ENCODE measurements at regions not wholly inside any gene's neighbourhood (a gene's known extent, or its start where the extent isn't known, plus 50 kb on each side); places are given as distances from the start of the nearest gene placed in this dataset.

GRCh38 chr1:199857516-199857915 is 170.0 kb upstream of the NR5A2 start:
- Histone ChIP-seq H3K36me3 (no peaks in the 10 kb centered on the region), H3K9me3 (no peaks in the 10 kb centered on the region), H3K27me3 (no peaks in the 10 kb centered on the region), H3K27ac (no peak overlapping the region), H3K4me3 (no peak overlapping the region), H3K4me1 (no peaks in the 10 kb centered on the region)
- TF ChIP-seq POLR2A (IDR thresholded peaks at IDR 0.05) (no peak), CTCF (IDR thresholded peaks at IDR 0.05) (no peak), POLR2AphosphoS5 (IDR thresholded peaks at IDR 0.05; ENCODE audit: insufficient read depth in 1 of 2, low read depth in 1 of 2) (no peak)
- no peak for DNase-seq (ENCODE audit: extremely low spot score in 2 of 2)
- intact Hi-C loops (cut with DNase I) = no loop called here

- no peak overlapping the region for H3K27ac ChIP-seq
- H3K4me1 ChIP-seq = no peaks in the 10 kb centered on the region
- no peaks in the 10 kb centered on the region for H3K27me3 ChIP-seq
- intact Hi-C loops (cut with DNase I) = no loop called here
- H3K4me3 ChIP-seq = no peak overlapping the region
- H3K36me3 ChIP-seq = no peaks in the 10 kb centered on the region
- TF ChIP-seq CTCF (IDR thresholded peaks at IDR 0.05) = no peak
- no peak for TF ChIP-seq POLR2A (IDR thresholded peaks at IDR 0.05)
- DNase-seq (ENCODE audit: extremely low spot score in 2 of 2) = no peak
- no peaks in the 10 kb centered on the region for H3K9me3 ChIP-seq
Measured at GRCh38 chr1:199858171-199858570, 169.3 kb upstream of the NR5A2 start.

GRCh38 chr1:199858856-199859255 is 168.7 kb upstream of the NR5A2 start:
- DNase-seq (ENCODE audit: extremely low spot score in 2 of 2) = no peak
- Histone ChIP-seq H3K27ac (no peak overlapping the region), H3K36me3 (no peaks in the 10 kb centered on the region), H3K9me3 (no peaks in the 10 kb centered on the region), H3K4me1 (no peaks in the 10 kb centered on the region), H3K27me3 (no peaks in the 10 kb centered on the region), H3K4me3 (no peak overlapping the region)
- intact Hi-C loops (cut with DNase I) = no loop called here
- TF ChIP-seq CTCF (IDR thresholded peaks at IDR 0.05) (no peak), POLR2A (IDR thresholded peaks at IDR 0.05) (no peak), POLR2AphosphoS5 (IDR thresholded peaks at IDR 0.05; ENCODE audit: insufficient read depth in 1 of 2, low read depth in 1 of 2) (no peak)

GRCh38 chr1:199859491-199859933 is 168.0 kb upstream of the NR5A2 start:
- intact Hi-C loops (cut with DNase I) = no loop called here
- H3K4me3 ChIP-seq = no peak overlapping the region
- TF ChIP-seq POLR2A (IDR thresholded peaks at IDR 0.05) (no peak), CTCF (IDR thresholded peaks at IDR 0.05) (no peak), POLR2AphosphoS5 (IDR thresholded peaks at IDR 0.05; ENCODE audit: insufficient read depth in 1 of 2, low read depth in 1 of 2) (no peak)
- DNase-seq (ENCODE audit: extremely low spot score in 2 of 2) = no peak
- H3K36me3 ChIP-seq = no peaks in the 10 kb centered on the region
- no peak overlapping the region for H3K27ac ChIP-seq
- H3K9me3 ChIP-seq = no peaks in the 10 kb centered on the region
- H3K4me1 ChIP-seq = no peaks in the 10 kb centered on the region
- no peaks in the 10 kb centered on the region for H3K27me3 ChIP-seq

GRCh38 chr1:199861020-199861795 is 166.3 kb upstream of the NR5A2 start:
- no peak for TF ChIP-seq CTCF (IDR thresholded peaks at IDR 0.05)
- no peak for TF ChIP-seq POLR2AphosphoS5 (IDR thresholded peaks at IDR 0.05; ENCODE audit: insufficient read depth in 1 of 2, low read depth in 1 of 2)
- TF ChIP-seq POLR2A (IDR thresholded peaks at IDR 0.05) = no peak
- Histone ChIP-seq H3K27ac (no peak overlapping the region), H3K36me3 (no peaks in the 10 kb centered on the region), H3K4me1 (no peaks in the 10 kb centered on the region), H3K9me3 (no peaks in the 10 kb centered on the region), H3K4me3 (no peak overlapping the region), H3K27me3 (no peaks in the 10 kb centered on the region)
- intact Hi-C loops (cut with DNase I) = no loop called here
- DNase-seq (ENCODE audit: extremely low spot score in 2 of 2) = no peak

Data from vagina (tissue), 2 donors.